ELR (cell line): ENCODE measurements at regions not wholly inside any gene's neighbourhood (a gene's known extent, or its start where the extent isn't known, plus 50 kb on each side); places are given as distances from the start of the nearest gene placed in this dataset.
A peak's percentile ranks its signal among the peaks of the same experiment; 100 is the strongest.

Experiments used
- DNase-seq: peaks from one replicate; pipeline ENCODE4 v3.0.0-alpha.2; 2015; ENCODE audit warnings: low read depth

DNA sequence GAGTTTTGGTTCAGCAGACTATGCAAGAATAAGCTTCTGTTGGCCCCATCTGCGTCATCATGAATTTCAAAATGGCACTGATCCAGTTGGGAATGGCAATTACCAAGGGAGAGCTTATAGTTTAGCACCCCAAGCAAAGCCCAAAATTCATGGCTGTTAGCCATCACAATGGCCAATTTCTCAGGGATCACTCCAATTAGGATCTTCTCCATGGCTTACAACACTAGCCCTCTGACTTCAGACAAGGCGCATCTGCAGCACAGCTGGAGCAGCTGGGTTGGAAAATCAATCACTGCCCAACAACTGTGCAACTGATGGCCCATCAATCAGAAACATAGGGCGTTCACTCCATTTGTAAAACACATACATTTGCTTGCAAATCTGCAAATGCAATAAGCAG, 273.6 kb downstream of the SRBD1 start:
- no peak for DNase-seq

DNA sequence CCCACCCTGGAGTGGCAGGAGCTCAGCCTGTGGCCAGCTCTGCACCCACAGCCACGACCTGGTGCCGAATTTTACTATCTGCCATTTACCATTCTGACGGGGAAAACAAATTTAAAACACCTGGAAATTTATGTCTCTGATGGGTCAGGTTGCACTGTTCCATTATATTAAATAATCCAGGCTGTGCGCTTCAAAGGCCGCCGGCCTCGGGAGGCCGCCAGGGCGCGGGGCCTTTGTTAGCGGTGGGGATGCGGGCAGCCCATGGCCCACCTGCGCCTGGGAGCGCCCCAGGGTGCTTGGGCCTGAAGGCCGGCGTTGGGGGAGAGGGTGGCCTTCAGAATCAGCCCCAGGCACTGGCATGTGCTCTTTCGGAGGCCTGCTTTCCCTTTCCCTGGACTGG, 276.9 kb downstream of the SRBD1 start:
- no peak for DNase-seq

DNA sequence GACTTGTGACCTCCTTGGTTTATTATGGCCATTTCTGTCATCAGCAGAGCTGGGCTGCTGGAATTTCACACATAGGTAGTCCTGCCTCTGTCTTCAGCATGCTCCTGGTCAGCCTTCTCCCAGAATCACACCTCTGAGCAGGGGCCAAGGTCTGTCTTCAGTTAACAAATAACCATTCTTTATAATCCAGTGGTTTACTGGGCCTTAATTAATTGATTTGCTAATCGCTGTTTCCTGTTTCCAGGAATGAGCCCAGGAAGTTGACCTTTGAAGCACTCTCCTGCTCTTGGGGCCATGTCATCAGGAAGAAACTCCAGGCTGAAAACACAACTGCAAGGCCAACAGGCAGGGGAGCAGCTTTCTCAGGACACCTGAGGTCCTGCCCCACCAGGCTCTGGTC, 278.5 kb downstream of the SRBD1 start:
- no peak for DNase-seq

DNA sequence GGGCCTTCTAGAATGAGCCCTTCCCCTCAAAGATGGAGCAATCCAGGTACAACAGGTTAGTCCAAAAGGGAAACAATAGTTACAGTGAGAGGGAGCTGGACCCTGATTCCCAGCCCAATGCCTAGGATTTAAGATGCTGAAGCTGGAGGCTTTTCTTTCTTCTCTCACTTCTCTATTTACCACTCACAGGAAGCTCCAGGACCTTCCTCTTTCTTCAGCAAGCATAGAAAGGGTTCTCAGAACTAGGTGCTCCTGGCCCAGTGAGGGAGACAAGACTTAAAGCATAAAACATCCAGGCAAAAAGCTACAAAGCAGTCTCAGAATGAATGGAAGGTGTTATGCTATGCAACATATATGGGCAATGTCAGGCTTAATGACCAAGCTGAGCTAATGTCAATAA, 279.0 kb downstream of the SRBD1 start:
- DNase-seq = no peak

DNA sequence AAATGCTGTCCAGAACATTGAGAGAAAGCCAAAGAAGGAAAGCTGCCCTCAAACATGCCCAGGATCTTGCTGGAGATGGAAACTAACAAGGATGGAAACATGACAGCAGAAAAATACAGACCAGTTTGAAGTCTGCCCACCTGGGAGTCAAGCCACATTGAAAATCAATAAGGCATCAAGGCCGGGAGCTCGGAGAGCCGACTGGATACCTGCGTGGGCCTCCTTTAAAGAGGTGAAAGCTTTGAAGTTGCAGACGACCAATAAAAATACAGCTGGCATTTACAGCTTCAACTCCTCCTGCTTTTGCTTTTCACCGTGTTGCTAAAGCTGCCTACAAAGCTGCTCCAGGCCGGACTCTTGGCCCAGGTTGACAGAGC, 279.7 kb downstream of the SRBD1 start:
- no peak for DNase-seq

DNA sequence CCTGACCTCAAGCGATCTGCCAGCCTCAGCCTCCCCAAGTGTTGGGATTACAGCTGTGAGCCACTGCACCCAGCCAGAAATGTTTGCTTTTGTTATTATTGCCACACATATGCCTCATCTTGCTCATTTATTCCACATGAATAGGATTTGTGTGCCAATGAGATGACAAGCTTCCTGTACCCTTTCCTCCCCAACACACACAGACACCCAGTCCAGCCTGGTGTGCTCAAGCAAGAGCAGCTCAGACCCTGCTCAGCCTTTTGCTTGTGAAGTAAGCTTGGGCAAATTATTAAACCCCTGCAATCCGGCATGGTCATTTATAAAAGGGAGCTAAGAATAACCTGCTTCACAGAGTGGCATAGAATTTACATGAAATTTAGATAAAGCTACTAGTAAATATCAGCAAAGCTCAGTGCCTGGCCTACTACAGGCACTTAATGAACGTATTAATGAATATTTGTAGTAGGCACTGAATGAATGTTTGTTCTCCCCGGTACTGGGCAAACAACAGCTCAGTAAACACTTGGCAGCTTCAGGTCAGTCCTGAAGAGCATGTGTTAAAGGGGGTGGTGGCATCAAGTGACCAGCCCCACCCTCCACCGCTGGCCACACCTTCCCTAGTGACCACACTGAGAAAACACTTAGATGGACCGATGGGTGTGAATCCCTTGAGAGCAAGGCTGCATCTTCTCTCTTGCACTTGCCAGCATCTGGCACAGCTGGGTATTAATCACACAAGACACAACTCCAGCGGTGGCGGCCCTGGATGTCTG, 280.2 kb downstream of the SRBD1 start:
- peak; percentile 46 for DNase-seq

DNA sequence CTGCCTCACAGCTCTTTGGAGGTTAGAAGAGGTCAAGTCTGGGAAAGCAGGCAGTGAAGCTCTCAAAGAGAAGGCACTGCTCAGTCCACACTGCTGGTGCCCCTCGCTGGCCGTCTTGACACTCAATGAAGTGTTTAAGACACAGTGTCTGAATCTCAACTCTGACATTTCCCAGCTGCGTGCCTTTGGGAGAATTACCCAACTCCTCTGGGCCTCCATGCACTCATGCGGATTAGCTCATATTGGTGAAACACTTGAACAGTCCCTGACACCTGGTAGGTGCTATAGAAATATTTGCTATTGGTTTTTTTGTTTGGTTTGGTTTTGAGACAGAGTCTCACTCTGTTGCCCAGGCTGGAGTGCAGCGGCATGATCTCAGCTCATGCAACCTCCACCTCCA, 281.0 kb downstream of the SRBD1 start:
- no peak for DNase-seq

DNA sequence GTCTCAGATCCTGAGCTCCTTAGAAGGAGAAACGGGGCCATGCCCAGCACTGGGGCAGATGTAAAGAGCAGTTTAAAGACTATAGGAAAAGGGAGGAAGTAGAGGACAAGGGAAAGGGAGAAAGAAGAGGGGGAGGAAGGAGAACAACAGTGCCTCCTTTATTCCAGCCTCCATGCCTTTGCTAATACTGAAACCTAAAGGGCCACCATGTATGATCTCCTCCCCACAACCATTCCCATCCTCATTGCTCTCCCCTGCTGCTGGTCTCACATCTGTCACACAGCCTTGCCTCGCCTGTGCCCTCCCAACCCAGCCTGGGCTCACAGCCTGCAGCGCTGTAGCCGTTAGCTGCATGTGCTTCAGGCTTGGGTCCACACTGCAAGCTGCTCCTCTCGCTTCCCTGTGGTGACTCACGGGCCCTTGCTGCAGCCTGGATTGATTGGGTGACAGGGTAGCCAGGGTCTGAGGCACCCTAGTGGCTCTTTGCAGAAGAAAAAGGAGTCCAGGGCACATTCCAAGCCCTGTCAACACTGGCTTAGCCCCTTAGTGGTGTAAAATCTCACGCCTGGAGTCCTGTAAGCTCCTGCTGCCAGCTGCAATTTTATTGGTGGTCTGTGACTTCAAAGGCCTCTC, 281.9 kb downstream of the SRBD1 start:
- DNase-seq = peak; percentile 64

DNA sequence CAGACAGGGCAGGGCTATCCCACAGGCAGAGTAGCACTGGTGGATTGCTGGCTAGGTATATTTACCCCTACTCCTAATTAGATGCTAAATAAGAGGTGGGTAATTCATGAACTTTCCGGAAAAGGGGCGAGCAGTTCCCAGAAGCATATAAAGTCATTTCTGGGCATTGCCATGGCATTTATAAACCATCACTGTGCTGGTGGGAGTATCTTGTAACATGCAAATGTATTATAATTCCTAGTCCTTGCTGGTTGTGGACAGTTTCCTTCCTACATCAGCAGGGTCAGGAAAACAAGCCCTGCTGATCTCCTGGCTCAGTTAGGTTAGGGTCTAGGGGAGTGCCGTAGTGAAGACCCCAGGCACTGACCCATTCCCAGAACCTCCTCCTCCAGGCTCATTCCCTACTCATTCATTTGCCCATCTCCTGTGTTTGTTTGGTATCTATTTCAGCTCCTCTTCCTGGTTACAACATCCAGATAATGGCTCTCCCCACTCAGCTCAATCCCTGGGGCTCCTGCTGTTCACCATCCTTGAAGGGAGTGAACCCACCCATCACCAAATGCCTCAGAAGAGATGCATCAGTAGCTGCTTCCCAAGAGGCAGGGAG, 282.7 kb downstream of the SRBD1 start:
- no peak for DNase-seq

DNA sequence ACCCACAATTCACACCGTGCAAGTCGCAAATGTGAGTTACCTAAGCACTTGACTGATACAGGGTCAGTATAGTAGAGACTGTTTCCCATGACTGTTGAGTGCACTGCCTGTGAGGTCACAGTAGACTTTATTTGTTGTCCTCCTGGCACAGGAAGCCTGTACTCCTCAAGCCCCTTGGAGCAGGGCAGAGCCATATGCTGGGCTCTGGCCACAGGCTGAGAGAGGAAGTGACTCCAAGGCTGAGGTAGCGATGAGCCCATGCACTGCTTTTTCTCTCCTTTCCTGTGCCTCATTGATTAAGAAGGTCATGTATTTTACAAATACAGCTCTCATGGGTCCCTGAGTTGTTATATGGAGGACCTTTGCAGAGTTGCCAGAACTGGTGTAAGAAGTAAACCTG, 287.7 kb downstream of the SRBD1 start:
- peak; percentile 37 for DNase-seq

DNA sequence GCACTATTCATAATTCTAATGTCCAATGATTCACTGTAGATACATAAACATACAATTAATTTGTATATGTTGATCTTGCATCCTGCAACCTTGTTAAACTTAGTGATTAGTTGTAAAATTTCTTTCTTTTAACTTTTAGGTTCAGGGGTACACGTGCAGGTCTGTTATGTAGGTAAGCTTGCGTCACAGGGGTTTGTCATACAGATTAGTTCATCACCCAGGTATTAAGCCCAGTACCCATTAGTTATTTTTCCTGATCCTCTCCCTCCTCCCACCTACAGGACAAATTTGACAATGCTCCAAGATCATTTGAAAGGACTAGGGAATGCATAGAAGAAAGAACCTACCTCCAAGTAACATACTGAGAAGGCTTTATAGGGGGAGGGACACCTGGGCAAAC, 290.1 kb downstream of the SRBD1 start:
- no peak for DNase-seq

DNA sequence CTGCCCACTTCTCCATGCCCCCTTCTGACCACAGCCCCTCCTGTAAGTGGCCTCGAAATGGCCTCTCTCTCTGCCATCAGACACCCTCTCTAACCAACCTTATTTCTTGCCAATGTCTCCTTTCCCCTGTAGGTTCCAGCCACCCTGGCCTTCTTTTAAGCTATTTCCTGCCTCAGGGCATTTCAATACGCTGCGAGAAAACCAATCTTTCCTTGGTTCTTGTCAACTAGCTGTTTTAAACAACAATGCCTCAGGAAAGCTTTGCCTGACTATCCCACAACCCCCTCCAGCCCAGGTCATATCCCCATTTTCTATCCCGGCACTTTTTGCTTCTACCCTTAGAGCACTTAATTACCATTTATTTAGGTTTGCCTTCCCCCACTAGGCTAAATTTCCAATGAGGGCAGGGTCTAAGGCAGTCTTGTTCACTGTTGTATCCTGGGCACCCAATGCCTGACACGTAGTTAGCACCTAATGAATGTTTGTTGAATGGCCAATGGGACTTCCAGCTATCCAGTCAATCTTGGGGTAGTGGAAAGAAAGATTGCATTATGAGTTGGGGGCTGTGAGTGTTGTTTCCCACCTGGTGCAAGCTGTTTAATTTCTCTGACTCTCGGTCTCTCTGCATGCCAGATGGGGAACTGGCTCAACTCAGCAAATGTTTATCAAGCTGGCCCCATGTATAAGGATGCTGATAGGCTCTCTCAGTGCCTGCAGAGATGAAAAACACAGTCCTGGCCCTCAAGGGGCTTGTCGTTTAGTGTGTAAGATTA, 291.2 kb downstream of the SRBD1 start:
- no peak for DNase-seq

DNA sequence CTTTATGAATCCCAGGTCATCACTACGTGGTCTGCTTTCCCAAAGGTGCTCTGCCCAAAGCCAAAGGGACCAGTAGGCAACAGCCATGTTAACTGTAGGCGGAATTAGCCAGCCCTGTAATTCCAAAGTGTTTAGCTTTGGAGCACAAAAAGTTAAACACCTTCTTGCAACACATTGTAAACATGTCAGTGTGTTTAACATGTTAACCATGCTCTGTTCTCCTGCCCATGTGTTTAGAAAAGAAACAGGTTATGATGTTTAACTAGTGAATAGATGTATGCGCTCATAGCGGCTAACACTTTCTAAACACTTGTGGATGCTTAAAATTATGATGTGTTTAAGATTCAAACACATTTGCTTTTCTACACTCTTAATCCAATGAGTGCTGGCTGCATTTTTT, 292.4 kb downstream of the SRBD1 start:
- DNase-seq = no peak

DNA sequence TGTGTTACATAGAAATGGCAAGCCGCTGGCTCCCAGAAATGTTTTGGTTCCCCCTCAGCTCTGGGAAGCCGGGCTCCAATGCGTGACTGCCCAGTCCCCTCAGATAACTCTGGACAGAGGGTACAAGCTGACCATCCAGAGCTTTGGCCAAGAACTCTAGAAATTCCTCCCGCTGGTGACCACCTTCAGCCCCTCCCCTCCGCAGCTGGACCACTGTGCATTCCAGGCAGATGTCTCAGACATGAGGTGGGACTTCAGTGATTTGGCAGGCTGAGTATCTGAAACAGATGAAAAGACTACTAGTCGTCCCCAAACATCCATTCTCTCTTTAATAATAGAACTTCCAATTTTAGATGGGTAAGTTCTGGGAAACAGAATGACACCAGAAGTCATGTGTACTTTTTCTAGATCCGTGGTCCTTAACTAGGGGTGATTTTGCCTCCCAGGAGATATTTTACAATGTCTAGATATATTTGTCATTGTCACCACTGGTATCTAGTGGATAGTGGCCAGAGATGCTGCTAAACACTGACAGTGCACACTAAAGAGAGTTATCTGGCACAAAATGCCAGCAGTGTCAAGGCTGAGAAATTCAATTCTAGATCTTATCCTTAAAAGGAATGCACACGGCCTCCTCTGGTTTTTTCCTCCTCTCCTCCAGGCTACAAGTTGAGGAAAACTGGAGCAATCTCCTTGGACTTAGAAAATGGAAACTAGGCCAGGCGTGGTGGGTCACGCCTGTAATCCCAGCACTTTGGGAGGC, 294.3 kb downstream of the SRBD1 start:
- DNase-seq = no peak

DNA sequence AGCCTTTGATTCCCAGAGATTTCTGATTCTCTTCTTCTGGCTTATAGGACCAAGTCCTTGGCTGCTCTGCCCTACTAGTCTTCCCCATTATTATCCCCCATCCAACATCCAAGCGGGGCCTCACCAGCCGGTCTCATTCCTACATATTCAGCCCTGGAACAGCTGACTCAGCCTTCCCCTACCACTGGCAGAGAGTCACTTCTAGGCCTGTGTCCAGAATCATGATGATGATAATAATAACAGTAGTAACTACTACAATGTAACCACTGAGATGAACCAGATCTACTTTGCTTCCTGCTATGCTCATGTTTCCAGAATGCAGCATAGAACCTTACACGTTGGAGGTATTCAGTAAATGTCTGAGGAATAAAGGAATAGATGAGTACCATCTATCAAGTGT, 295.2 kb downstream of the SRBD1 start:
- peak; percentile 66 for DNase-seq

DNA sequence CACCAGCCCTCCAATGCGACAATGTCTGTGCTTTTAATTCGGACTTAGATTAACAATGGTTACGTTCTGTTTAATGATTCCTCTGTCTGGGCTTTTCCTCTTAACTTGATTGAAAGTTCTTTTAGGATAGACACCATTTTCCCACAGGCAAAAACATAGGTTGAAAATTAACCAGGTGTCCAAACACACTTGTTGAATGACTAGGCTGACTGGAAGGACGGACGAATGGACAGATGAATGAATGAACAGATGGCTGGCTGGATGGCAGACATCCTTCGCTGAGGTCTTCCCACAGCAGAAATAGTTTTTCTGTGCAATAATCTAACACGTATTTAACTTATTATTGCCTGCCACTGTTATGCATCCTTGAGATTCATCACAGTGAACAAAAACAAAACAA, 298.8 kb downstream of the SRBD1 start:
- no peak for DNase-seq

DNA sequence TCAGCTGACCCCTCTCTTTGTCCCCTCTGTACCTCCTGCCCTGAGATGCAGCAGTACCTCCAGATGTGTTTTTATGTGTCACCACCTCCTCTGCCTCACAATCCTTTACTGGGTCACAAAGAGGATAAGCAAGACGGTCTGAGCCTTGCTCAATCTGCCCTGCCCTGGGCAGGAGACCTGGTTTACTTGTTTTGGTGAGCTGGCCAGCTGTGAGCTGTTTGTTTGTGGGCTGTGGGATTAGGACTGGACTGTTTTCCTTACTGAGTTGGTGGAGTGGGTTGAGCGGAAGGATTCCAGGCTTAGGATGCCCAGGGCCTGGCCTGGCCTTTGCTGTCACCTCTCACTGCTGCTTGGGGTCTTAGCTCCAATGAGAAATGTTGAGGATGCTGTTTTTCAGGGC, 299.5 kb downstream of the SRBD1 start:
- DNase-seq = no peak

DNA sequence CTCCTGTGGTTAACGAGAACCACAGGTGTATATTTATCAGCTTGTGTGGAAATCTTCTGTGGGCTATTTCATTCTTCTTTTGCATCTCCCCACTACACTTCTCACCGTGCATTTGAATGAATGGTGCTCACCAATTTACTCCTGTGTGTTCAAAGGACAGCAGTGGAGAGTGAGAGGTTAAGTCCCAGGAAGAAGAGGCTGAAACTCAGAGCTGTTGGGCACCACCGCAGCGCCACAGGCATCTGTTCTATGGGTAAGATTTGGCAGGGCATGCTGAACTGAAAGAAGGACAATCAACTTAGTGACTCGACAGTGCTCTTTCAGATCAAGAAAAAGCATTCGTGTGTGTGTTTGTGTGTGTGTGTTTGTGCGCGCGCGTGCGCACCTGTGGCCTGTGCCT, 297.9 kb upstream of the SIX2 start:
- DNase-seq = no peak

DNA sequence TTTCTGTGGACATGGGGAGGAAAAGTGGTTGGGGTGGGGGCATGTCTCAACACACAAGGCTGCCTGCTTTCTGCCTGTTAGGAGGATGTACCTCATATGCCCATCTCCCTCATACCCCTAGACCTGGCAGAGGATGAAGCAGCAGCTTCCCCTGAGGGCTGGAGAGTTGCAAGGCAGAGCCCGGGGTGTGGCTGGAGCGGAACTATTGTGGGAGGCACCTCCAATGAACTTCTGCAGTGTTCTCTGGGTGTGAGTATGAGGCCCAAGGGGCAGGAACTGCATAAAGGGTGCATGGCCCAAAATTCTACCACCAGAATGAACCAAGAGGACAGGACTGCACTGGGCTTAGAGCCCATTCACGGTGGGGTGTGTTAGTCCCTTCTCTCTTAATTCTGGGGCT, 296.3 kb upstream of the SIX2 start:
- DNase-seq = no peak

DNA sequence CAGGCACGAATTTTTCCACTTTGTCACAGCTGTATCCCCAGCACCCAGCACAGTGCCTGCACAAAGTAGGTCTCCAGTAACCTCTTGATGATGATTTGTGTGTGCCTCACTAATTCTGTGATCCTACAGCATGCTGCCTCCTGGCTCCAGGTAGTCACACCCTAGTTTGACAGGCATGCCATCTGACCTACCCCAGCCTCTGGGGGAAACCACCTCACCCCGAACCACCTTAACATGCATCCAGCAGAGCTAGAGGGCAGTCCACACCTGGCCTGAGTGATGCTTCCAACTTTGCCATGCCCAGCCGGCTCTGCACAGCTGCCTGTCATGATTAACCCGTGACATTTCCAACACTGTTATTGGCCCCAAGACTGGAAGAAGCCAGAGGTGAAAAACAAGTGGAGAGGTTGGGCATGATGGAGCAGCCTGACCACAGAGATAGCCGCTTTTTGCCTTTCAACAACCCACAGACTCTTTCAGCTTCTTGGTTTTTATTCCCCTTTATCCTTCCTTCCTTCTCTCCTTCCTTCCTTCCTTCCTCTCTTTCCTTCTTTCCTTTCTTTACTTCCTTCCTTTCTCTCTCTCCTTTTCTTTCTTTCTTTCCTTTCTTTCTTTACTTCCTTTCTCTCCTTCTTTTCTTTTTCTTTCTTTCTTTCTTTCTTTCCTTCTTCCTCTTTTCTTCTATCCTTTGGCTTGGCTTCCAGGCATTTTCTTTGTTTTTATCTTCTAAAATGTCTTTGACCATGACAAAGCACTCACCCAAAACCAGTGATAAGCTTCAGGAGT, 294.4 kb upstream of the SIX2 start:
- no peak for DNase-seq
